NCI-H1105 (cell line): ENCODE measurements at regions not wholly inside any gene's neighbourhood (a gene's known extent, or its start where the extent isn't known, plus 50 kb on each side); places are given as distances from the start of the nearest gene placed in this dataset.
"Not testable (repeated sequence)": the region's sequence is repeated elsewhere in the genome, so short reads cannot be mapped to it uniquely, and the experiment has no call there.

Source experiments
- DNase-seq: peaks from one replicate; lab custom pipeline; 2025; lab: John Stamatoyannopoulos, UW

DNA sequence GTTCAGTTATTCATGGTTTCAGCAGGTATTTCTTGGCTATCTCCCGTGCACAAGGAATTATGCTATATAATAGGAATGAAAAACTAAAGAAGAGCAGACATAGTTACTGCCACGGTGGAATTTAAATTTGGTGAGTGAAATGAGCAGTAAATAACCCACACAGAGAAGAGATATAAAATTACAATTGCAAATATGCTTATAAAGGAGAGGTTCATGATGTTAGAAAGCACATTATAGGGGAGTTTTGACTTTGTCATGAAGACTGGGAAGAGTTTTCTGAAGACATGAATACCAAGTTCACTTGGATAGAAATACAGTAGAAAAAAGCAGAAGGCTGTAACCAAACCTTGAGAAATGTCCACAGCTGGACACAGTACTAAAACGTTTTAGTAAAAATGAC lies 712.0 kb upstream of the AADAT start:
- DNase-seq: no peak

DNA sequence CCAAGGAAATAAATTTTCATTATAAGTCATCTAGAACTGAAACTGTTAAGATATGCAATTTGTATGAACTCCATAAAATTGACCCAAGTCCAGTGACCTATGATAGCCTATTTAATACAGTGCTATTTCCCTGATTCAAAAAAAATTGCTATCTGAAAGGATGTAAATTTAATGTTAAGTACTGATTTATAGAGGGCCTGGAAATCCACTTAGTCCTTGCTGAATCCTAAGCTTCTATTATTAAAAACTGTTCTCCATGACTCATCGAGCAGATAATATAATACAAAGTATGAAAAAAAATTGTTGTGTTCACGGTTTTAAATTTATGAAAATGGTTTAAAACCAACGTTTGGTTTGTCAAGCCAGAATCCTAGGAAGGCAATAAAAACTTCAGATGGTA lies 704.8 kb upstream of the AADAT start:
- no peak for DNase-seq

DNA sequence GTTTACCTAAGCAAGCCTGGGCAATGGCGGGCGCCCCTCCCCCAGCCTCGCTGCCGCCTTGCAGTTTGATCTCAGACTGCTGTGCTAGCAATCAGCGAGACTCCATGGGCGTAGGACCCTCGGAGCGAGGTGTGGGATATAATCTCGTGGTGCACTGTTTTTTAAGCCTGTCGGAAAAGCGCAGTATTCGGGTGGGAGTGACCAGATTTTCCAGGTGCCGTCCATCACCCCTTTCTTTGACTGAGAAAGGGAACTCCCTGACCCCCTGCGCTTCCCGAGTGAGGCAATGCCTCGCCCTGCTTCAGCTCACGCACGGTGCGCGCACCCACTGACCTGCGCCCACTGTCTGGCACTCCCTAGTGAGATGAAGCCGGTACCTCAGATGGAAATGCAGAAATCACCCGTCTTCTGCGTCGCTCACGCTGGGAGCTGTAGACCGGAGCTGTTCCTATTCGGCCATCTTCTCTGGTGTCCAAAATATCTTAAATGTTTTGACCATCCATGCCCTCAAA lies 698.8 kb upstream of the AADAT start:
- DNase-seq: not testable (repeated sequence)

DNA sequence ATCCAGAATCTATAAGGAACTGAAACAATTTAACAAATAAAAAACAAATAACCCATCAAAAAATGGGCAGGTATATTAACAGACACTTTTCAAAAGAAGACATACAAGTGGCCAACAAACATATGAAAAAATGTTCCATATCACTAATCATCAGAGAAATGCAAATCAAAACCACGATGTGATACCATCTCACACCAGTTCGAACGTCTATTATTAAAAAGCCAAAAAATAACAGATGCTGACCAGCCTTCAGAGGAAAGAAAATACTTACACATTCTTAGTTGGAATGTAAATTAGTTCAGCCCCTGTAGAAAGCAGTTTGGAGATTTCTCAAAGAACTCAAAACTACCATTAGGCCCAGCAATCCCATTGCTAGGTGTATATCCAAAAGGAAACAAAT lies 687.9 kb upstream of the AADAT start:
- DNase-seq: no peak

DNA sequence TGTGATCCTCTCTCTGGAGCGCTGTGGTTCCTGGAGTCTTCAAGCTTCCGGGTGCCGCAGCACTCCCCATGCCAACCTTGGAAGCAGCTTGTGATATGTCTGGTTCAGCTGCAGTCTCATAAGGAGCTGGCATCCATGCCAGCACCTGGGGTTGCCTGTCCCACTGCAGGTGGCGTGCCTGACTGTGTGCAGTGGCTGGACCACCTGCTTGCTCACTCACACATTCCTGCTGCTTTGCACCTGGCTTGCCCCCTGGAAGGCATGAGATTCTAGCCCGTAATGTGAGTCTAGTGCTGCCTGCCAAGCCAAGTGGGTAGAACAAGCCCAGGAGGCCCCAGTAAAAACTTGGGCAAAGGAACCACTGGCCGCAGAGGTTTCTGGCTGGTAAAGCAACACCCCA lies 687.2 kb upstream of the AADAT start:
- DNase-seq: no peak

DNA sequence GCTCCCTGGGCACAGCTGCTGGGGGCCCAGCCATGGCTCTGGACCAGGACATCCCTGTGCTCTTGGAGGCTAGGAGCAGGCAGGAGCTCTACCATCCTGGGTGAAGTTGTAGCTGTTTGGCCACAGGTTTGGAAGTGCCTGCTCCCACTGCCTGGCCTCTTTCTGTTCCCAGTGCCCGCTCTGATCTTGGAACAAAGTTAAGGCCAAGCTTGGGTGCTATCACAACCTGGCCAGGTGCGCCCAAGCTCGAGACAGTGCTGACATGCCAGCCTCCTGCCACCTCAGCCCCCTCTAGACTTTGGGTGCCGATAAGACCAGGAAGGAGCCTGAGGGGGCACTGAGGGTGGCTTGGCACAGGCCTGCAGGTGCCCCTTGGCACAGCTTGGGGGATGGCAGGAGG lies 686.1 kb upstream of the AADAT start:
- DNase-seq: no peak

DNA sequence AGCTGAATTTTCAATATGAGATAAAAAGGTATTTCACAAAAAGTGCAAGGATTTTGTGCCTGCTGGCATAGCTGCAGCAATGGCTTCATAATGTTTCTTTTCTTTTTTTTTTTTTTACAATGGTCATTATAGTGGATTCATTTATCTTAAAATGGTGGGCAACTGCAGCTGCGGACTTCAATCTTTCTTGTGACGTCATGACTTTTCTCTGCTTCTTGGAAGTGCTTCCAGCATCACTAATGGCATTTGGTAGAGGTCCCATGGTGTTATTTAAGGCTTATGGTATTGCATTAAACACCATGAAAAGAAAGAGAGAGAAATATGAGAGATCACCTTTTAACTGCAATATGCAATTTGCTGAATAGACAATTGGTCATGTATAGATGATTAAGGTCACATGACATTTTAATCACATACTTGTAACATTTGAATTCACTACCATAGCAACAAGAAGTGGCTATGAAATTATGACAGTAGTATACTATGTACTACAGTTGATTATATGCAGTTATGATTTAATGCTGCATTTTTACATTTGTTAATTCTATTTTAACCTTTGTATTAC lies 684.0 kb upstream of the AADAT start:
- no peak for DNase-seq

DNA sequence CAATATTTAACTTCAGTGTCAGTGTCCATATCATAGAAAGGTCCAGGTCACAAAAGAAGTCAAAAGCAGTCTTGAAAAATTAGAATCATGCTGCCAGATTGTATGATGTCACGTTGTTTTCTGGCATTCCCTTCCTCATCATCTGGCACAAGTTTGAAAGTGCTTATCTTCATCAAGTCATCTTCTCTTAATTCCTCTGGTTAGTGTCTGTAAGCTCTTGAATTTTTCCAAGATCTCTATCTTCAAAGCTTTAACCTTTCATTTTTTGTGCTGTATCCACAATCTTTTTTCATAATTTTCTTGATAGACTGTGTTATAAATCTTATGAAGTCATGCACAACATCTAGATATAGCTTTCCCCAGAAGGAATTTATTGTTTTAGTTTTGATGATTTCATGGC lies 682.7 kb upstream of the AADAT start:
- no peak for DNase-seq

DNA sequence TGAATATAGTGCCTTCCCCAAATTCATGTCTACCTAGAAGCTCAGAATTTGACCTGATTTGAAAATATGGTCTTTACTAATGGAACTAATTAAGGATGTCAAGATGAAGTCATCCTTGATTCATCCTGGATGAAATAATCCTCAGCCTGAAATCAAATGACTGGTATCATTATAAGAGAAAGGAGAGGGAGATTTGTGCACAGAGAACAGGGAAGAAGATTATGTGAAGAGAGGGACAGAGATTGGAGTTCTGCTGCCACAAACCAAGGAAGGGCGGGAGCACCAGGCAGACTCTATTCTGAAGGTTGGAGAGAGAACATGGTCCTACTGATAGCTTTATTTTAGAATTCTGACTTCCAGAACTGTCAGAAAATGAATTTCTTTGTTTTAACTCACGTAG lies 680.9 kb upstream of the AADAT start:
- DNase-seq: no peak

DNA sequence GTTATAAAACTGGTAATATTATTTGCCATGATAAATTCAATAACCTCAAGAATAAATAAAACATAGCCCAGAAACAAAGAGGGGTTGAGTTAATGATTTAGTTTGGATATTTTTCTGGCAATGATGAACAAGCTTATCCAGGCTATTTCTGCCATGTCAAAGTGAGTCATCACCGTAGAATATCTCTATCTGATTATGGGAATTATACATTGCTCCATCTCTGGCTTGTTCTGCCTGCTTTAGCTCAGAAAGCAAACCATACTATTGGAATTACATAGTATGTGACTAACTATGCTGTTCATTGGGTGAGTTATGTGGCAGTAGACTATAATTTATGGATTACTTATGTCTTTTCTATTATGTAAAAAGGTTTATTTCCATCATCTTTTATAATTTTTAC lies 680.1 kb upstream of the AADAT start:
- DNase-seq: no peak

DNA sequence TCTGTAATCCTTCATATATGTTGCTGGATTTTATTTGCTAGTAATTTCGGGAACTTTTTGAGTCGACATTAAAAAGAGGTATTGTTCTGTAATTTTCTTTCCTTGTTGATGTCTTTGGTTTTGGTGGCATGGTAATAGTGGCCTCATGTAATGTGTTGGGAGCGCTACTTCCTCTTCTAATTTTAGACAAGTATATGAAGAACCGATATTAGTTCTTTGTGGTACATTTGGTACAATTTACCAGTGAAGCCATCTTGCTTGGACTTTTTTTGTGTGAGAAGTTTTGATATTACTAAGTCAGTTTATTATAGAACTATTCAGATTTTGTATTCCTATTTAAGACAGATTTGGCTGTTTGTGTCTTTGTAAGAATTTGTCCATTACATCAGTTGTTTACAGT lies 669.2 kb upstream of the AADAT start:
- DNase-seq: no peak

DNA sequence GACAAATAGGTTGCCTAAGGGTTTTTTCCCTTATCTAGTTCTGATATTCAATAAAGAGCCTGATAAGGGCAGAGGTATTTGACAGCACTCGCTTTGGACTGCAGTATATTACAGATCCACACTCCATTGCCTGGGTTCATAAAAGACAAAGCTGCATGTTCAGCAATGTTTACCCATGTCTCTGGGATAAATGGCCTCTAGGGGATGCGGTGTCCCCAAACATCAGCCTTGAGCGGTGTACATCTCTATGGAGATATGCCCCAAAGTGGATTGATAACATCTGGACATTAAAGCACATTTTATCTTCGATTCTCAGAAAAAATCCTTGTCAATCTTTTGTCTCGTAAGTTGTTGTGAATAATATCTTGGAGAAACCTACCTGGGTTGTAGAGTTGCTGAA lies 660.8 kb upstream of the AADAT start:
- no peak for DNase-seq

DNA sequence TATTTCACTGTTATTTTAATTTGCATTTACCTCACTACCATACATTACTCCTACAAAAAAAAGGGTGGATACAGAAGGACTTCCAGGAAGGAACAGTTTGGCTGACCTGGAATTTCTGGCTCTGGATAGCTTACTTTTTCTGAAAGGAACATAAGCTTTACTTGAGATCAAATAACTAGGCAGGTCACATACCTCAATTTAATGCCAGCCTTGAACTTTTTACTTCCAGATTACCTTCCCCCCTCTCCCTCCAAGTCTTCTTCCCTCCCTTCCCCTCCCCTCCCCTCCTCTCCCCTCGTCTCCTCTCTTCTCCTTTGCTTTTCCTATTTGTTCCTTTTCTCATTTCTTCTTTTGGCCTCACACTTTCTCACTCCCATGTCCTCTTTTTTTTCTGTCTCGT lies 659.2 kb upstream of the AADAT start:
- DNase-seq: no peak

DNA sequence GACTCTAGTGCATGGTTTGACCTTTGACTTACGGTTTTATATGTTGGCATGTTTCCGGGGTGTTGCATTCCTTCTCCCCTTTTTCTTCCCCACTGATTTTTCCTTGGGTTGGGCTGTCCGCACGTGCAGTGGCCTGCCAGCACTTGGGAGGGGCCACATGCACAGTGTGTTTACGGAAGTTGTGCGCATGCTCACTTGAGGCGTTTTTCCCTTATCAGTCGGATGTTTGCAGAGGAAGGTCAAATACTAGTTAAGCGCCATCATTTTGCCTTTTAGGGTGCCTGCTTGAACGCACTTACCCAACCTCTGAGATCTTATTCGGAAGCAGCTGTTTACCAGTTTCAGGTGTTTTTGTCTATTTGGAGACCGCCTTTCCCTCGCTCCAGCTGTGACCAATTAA lies 653.9 kb upstream of the AADAT start:
- no peak for DNase-seq

DNA sequence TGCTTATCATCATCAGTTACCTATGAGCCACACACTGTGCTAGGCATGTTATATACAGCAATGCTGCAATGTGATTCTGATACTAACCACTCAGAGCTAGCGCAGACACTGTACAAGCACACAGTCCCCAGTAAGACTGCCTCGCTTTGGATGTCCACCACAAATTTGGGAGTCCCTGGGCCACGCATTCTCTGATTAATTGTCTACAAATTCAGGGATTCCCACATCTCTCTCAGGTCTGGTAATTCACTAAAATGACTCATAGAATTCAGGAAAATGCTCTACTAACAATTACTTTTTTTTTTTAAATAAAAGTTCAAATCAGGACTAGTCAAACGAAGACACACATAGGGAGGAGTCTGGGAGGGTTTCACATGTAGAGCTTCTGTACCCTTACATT lies 652.1 kb upstream of the AADAT start:
- no peak for DNase-seq

DNA sequence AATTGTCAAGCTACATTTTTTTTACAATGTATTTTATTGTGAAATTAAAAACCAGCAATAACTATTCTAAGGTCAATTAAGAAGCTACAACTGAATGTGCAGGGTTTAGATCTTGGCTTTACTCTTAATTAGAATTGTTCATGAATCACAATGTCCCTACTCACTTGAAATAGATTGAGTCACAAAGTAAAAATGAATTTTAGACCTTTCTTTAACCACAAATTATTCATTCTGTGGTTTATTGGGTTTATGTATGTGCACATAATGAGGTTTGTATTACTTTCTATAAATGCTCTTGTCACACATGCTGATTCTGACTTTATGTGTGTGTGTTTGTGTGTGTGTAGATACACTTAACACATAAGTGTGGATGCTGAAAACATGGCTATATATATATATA lies 647.0 kb upstream of the AADAT start:
- DNase-seq: no peak

DNA sequence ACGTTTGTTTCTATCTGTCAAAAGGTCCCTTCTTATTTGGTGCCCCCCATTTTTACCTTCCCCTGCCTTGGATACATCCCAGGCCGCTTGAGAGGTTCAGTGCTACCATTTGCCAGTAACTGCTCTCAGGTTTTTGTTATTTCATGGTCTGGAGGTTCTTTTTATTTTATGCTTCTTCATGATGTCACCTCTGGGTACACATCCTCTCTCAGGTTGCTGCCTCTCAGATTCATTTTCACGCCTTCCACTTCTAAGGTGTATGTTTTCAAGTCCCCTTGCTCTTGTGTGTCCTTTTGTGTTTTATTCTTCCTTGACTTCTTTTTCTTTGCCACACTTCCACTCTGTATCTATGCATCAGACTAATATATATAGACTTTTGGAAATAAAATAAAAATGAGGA lies 640.1 kb upstream of the AADAT start:
- DNase-seq: no peak

DNA sequence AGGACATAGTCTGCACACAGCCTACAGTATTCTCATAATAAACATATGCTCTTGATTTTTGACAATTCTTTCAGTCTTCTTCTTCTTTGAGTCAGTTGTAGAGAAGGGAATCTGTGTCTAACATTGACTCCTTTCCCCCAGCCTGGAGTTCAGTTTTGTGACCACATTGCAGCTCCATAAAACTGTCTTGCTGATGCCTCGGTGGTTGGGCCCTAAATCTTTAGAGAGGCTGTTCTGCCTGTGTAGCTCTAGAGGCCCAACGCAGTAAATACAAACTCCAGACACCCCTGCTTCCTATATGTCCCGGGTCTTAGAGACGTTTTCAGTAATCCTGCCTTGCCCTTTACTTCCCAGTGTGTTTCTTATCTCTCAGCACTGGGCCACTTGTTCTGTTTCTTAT lies 639.5 kb upstream of the AADAT start:
- no peak for DNase-seq

DNA sequence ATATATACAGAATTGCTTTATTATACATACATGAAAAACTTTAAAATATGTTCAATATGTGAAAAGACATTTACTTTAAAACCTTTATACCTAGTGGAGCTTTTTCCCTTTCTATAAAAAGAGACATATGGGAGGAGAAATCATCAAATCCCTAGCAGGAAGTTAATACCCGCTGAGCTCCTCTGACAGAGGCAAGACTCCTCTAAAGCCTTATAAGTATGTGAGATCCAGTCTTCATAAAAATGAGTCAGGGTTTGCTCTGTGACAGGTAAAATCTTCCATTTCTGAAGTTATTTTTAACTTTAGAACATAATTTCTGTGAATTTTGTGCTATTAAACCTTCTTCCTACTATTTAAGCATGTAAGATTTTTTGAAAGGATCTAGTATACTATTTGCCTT lies 634.4 kb upstream of the AADAT start:
- no peak for DNase-seq

DNA sequence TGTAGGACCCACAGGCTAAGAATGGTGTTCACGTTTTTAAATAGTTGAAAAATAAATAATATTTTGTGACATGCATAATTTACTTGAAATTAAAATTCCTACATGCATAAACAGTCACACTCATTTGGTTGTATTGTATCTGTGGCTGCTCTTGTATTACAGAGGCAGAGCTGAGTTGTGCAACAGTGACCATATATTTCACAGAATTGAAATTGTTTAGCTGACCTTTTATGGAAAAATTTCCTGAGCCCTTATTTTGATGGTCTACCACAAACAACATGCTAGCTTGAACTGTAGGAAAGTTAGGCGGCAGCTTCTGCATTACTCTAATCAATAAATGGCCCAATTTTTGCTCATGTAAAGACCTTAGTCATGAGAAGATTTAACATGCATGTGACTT lies 633.4 kb upstream of the AADAT start:
- DNase-seq: no peak

DNA sequence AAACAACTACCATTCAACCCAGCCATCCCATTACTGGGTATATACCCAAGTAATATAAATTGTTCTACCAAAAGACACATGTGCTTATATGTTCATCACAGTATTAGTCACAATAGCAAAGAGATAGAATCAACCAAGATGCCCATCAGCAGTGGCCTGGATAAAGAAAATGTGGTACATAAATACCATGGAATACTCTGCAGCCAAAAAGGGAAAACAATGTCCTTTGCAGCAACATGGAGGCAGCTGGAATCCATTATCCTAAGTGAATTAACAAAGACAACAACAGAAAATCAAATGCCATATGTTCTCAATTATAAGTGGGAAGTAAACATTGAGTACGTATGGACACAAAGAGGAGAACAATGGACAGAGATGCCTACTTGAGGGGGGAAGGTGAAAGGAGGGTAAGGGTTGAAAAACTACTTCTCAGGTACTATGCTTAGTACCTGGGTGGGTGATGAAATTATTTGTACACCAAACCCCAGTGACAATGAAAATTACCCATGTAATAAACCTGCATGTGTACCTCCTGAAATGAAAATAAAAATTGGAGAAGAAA lies 632.1 kb upstream of the AADAT start:
- DNase-seq: no peak

DNA sequence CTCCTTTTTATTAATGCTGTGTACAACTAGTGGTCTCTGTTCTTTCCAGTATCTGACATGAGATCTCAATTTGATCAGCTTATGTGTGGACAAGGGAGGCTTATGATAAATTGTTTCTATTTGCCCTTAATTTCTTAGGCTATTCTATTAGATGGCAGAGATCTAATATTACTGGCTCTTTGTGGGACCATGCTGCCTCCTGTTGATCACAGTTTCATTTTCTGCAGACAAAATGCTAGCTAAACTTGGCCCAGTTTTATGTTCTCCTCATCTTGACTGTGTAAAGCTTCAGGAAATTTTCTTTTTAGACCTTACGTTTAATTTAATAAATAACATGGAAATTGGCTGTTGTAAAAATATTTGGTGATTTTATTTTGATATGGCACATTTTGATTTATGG lies 627.1 kb upstream of the AADAT start:
- no peak for DNase-seq

DNA sequence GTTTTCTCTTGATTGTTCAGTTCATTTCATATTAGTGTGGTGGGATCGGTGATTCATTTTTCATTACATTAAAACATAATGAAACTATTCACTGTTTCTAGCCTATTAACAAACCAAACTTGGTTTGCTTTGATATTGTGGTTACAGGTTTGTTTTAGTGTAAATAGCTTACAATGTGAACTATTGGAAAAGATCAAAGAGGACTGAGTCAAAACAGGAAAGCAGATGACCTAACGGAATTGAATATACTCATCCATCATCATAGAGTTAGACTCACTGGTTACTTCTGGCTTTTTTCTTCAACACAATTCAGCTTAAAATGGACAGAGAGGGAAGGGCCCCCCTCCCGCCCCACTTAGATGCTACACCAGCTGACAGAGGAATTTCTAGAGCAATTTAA lies 616.2 kb upstream of the AADAT start:
- no peak for DNase-seq

DNA sequence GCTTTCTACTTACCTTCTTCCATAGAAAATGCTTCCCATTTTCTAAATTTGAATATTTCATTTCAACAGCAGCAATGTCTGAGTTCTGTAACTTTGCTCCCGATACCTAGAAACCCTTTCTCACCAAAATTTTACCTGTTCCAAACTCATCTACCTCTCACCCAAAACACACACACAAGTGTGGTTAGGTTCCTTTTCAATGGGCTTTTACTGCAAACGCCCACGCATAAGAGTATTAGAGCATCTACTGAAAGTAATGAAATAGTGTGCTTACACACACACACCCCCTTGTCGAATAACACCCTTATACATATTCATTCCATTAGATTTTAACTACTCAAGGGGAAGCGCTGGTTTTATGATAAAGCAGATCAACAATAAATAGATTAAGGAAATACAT lies 610.3 kb upstream of the AADAT start:
- DNase-seq: no peak

DNA sequence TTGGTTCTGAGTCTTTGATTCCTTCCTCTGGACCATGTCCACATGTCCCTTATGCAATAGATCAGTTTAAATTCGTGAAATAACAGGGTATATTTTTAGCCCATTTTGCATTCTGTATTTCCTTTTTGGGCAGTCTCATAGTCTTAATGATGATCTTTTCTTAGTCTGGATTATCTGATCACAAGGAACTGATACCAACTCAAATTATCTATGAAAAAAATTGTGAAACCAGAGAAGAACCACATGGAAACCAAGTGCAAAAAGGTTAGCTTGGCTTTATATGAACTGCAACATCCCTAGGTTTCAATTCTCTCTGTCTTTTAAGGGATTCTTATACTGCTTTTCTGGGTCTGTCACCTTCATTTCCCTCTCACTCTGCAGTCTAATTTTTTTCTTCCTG lies 608.6 kb upstream of the AADAT start:
- DNase-seq: no peak
